Hepatocyte (in vitro differentiated cells): ENCODE measurements at regions not wholly inside any gene's neighbourhood (a gene's known extent, or its start where the extent isn't known, plus 50 kb on each side); places are given as distances from the start of the nearest gene placed in this dataset.

Experiments
- DNase-seq: peaks from one replicate; pipeline ENCODE4 v3.0.0-alpha.2; 2016; ENCODE audit warnings: low spot score
- H2AFZ ChIP-seq: fragments of 200-600 bp; sonication (generic); 2 replicates; pipeline ENCODE4 v1.6.0; 2016; ENCODE audit warnings: antibody characterized with exemption, mild to moderate bottlenecking
- H3K27ac ChIP-seq: fragments of 200-600 bp; sonication (generic); 2 replicates; pipeline ENCODE4 v1.5.1; 2016; ENCODE audit warnings: mild to moderate bottlenecking
- H3K27me3 ChIP-seq: fragments of 200-600 bp; sonication (generic); 2 replicates; pipeline ENCODE4 v1.6.1; 2016
- H3K36me3 ChIP-seq: fragments of 200-600 bp; sonication (generic); replicated peaks from 2 replicates; pipeline ENCODE4 v1.5.1; 2016; ENCODE audit warnings: low read depth; ENCODE audit not compliant: insufficient read depth
- H3K4me1 ChIP-seq: fragments of 200-600 bp; sonication (generic); 2 replicates; pipeline ENCODE4 v1.5.1; 2016; ENCODE audit warnings: mild to moderate bottlenecking, moderate library complexity; ENCODE audit not compliant: insufficient read depth
- H3K4me2 ChIP-seq: fragments of 200-600 bp; sonication (generic); 2 replicates; pipeline ENCODE4 v1.6.0; 2016
- H3K4me3 ChIP-seq: fragments of 200-600 bp; sonication (generic); 2 replicates; pipeline ENCODE4 v1.5.1; 2016; ENCODE audit warnings: mild to moderate bottlenecking
- H3K79me2 ChIP-seq: fragments of 200-600 bp; sonication (generic); 2 replicates; pipeline ENCODE4 v1.6.0; 2017; ENCODE audit warnings: mild to moderate bottlenecking
- H3K9me2 ChIP-seq: fragments of 200-600 bp; sonication (generic); replicated peaks from 2 replicates; pipeline ENCODE4 v1.6.0; 2017; ENCODE audit warnings: mild to moderate bottlenecking; ENCODE audit not compliant: insufficient read depth
- H3K9me3 ChIP-seq: fragments of 200-600 bp; sonication (generic); 2 replicates; pipeline ENCODE4 v1.5.1; 2016; ENCODE audit warnings: low read depth, mild to moderate bottlenecking
- H4K20me1 ChIP-seq: fragments of 200-600 bp; sonication (generic); 2 replicates; pipeline ENCODE4 v1.6.0; 2016; ENCODE audit warnings: mild to moderate bottlenecking; ENCODE audit not compliant: insufficient read depth, poor library complexity, severe bottlenecking
- EZH2 ChIP-seq: fragments of 200-600 bp; sonication (generic); IDR thresholded peaks from 2 replicates; pipeline ENCODE4 v1.6.1; 2016; ENCODE audit warnings: antibody characterized with exemption, mild to moderate bottlenecking, borderline replicate concordance
- EZH2phosphoT487 ChIP-seq: fragments of 200-600 bp; sonication (generic); IDR thresholded peaks from one replicate; pipeline ENCODE4 v1.6.1; 2018; ENCODE audit warnings: antibody characterized with exemption, mild to moderate bottlenecking, low read depth, moderate library complexity; ENCODE audit not compliant: unreplicated experiment, severe bottlenecking
- WGBS: methylation state at CpG from one replicate; pipeline ENCODE4 v1.1.6; 2016; ENCODE audit warnings: low lambda C conversion rate; ENCODE audit errors: missing lambda C conversion rate; 5-methylcytosine and 5-hydroxymethylcytosine counted together
- TF ChIP-seq, protein P1 (sequence below): fragments of 200-600 bp; sonication (generic); IDR thresholded peaks from 2 replicates; pipeline ENCODE4 v1.5.1; 2016; ENCODE audit warnings: antibody characterized with exemption, mild to moderate bottlenecking; ENCODE audit not compliant: poor library complexity

DNA sequence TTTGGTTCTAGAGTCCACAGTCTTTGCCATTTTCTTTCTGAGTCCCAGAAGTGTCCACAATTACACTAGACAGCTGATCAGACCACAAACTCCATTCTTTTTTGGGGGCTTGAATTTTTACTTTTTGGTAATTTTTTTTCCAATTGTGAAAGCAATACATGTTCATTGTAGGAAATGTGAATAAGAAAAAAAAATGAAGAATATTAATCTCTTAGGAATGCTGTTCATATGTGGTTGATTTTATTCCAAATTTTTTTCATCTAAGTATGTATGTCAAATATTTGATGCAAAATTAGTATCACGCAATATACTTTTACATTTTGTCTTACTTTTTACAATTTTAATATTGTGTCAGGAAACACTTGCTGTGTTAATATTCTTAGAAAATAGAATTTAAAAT lies 76.4 kb upstream of the ETS2 start:
- Histone ChIP-seq H3K27ac (no peak overlapping the region), H3K79me2 (no peaks in the 10 kb centered on the region), H3K9me2 (no peaks in the 10 kb centered on the region), H3K36me3 (no peaks in the 10 kb centered on the region), H2AFZ (no peak overlapping the region), H3K4me3 (no peak overlapping the region), H3K4me1 (peaks cover 2% of the 10 kb centered on the region), H3K4me2 (no peak overlapping the region), H3K9me3 (no peaks in the 10 kb centered on the region), H4K20me1 (no peaks in the 10 kb centered on the region), H3K27me3 (no peaks in the 10 kb centered on the region)
- WGBS = 100% methylated on average over 1 of the region's 1 CpG
- no peak for DNase-seq
- TF ChIP-seq EZH2 = no peak
- TF ChIP-seq, protein P1, sequence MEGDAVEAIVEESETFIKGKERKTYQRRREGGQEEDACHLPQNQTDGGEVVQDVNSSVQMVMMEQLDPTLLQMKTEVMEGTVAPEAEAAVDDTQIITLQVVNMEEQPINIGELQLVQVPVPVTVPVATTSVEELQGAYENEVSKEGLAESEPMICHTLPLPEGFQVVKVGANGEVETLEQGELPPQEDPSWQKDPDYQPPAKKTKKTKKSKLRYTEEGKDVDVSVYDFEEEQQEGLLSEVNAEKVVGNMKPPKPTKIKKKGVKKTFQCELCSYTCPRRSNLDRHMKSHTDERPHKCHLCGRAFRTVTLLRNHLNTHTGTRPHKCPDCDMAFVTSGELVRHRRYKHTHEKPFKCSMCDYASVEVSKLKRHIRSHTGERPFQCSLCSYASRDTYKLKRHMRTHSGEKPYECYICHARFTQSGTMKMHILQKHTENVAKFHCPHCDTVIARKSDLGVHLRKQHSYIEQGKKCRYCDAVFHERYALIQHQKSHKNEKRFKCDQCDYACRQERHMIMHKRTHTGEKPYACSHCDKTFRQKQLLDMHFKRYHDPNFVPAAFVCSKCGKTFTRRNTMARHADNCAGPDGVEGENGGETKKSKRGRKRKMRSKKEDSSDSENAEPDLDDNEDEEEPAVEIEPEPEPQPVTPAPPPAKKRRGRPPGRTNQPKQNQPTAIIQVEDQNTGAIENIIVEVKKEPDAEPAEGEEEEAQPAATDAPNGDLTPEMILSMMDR = no peak
- TF ChIP-seq EZH2phosphoT487 = no peak

DNA sequence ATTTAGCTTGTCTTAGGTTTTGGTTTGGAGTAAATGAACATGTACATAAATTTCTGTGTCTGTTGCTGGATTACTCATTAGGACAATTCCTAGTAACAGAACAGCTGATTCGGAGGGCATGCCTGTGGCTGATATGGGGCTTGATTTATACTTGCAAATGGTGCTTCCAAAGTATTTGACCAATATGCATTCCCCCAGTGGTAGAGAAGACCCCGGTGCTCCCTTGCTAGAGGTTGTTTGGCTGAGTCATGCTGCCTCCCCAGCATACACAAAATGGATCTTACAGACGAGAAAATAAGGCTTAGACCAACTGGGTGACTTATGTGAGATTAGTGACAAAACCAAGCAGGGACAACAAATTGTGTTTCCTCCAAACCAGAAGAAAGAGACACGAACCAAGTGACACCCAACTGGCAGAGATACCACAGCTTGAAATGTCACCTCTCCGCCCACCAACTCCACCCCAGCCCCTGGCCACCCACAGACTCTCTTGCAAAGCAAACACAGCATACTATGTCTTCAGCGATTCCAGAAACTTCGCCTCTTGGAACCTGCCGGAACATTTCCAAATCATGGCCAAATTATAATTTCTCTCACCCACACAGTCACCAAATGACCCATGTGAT lies 75.9 kb upstream of the ETS2 start:
- no peaks in the 10 kb centered on the region for H3K9me2 ChIP-seq
- H3K9me3 ChIP-seq = no peaks in the 10 kb centered on the region
- H3K4me2 ChIP-seq = no peak overlapping the region
- no peaks in the 10 kb centered on the region for H3K27me3 ChIP-seq
- WGBS = 73% methylated on average over 8 of the region's 8 CpGs
- H3K4me1 ChIP-seq = peaks cover 8% of the 10 kb centered on the region
- no peak overlapping the region for H2AFZ ChIP-seq
- H4K20me1 ChIP-seq = no peaks in the 10 kb centered on the region
- H3K36me3 ChIP-seq = no peaks in the 10 kb centered on the region
- no peak for TF ChIP-seq EZH2phosphoT487
- no peak for TF ChIP-seq EZH2
- TF ChIP-seq, protein P1 = no peak
- no peaks in the 10 kb centered on the region for H3K79me2 ChIP-seq
- no peak overlapping the region for H3K27ac ChIP-seq
- DNase-seq = no peak
- no peak overlapping the region for H3K4me3 ChIP-seq

DNA sequence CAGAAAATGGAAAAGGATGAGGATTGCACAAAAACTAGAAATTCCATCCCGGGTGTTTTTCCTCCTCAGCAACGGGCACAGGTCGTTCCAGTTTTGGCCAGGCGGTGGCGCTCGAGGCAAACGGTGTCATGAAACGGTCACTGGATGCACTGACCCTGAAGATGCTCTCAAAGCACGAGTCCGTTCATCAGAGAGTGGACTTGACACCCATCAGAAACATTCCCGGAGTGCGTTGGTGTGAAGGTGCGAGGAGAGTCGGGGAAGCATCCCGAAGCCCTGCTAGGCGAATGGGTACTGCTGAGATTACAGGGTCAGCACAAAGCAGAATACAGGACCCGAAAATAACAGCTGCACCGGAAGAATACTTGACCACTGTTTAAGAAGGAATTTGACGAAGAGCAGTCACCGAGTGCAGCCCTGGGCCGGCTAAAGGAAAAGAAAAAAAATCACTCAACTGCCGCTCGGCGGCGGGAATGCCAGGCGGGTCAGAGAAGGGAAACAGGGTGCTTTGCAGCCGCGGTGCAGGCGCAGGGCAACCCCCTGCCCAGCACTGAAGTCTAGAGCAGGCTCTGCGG lies 71.7 kb upstream of the ETS2 start:
- Histone ChIP-seq H3K4me1 (peaks cover 12% of the 10 kb centered on the region), H3K9me2 (no peaks in the 10 kb centered on the region), H3K27me3 (no peaks in the 10 kb centered on the region), H2AFZ (peak overlapping the region; percentile 20), H3K4me2 (peak overlapping the region; percentile 75), H3K4me3 (peak overlapping the region; percentile 15), H3K27ac (peak overlapping the region; percentile 75), H3K9me3 (no peaks in the 10 kb centered on the region), H3K36me3 (no peaks in the 10 kb centered on the region), H4K20me1 (no peaks in the 10 kb centered on the region), H3K79me2 (no peaks in the 10 kb centered on the region)
- TF ChIP-seq EZH2 (no peak), EZH2phosphoT487 (no peak)
- TF ChIP-seq, protein P1 = peak; percentile 97
- peak; percentile 91 for DNase-seq
- 2% methylated on average over 30 of the region's 30 CpGs for WGBS
